ENCODE measurements at regions not wholly inside any gene's neighbourhood (a gene's known extent, or its start where the extent isn't known, plus 50 kb on each side); places are given as distances from the start of the nearest gene placed in this dataset.

DNA sequence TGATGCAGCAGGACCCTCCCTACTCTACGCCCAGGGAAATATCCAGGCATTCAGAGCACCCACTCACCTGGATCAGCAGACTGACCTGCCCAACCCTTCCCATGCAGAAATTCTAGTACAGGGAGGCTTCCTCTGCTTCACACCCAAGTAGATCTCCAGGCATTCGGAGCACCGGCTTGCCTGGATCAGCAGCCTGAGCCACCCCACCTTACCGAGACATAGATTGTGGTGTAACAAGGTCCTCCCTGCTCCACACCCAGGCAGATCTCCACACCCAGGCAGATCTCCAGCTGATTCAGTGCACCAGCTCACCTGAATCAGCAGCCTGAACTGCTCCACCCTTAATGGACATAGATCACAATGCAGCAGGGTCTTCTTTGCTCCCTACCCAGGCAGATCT, 215.1 kb upstream of the CPEB2 start:
- TF ChIP-seq JUN (IDR thresholded peaks at IDR 0.05; ENCODE audit: low read depth, low read length) (no peak), YY1 (IDR thresholded peaks at IDR 0.05; ENCODE audit: low read depth, low read length) (no peak), BCL11A (IDR thresholded peaks at IDR 0.05; ENCODE audit: low read depth in 2 of 2, low read length in 2 of 2) (no peak), TCF12 (IDR thresholded peaks at IDR 0.05; ENCODE audit: low read depth, low read length) (no peak), SP1 (IDR thresholded peaks at IDR 0.05; ENCODE audit: low read depth, low read length) (no peak), RFX5 (IDR thresholded peaks at IDR 0.05; ENCODE audit: borderline replicate concordance, low read depth, low read length) (no peak), EZH2 (IDR thresholded peaks at IDR 0.05; ENCODE audit: low read depth, low read length, severe bottlenecking) (no peak)
- TF ChIP-seq, protein P1, sequence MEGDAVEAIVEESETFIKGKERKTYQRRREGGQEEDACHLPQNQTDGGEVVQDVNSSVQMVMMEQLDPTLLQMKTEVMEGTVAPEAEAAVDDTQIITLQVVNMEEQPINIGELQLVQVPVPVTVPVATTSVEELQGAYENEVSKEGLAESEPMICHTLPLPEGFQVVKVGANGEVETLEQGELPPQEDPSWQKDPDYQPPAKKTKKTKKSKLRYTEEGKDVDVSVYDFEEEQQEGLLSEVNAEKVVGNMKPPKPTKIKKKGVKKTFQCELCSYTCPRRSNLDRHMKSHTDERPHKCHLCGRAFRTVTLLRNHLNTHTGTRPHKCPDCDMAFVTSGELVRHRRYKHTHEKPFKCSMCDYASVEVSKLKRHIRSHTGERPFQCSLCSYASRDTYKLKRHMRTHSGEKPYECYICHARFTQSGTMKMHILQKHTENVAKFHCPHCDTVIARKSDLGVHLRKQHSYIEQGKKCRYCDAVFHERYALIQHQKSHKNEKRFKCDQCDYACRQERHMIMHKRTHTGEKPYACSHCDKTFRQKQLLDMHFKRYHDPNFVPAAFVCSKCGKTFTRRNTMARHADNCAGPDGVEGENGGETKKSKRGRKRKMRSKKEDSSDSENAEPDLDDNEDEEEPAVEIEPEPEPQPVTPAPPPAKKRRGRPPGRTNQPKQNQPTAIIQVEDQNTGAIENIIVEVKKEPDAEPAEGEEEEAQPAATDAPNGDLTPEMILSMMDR (IDR thresholded peaks at IDR 0.05; ENCODE audit: control extremely low read depth in 1 of 3, insufficient read depth in 1 of 3, low read depth in 1 of 3, low read length in 3 of 3), result no peak
- TF ChIP-seq, protein P2, sequence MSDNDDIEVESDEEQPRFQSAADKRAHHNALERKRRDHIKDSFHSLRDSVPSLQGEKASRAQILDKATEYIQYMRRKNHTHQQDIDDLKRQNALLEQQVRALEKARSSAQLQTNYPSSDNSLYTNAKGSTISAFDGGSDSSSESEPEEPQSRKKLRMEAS (IDR thresholded peaks at IDR 0.05), result no peak

Measured in H1 (cell line).